Nephron (organoid): ENCODE measurements at regions not wholly inside any gene's neighbourhood (a gene's known extent, or its start where the extent isn't known, plus 50 kb on each side); places are given as distances from the start of the nearest gene placed in this dataset.

Experiments
- H3K27ac Mint-ChIP-seq, 3 experiments: 2 replicates each; pipeline ENCODE4 v1.8.0; 2020; ENCODE audit warnings: mixed read lengths in 3 of 3, mild to moderate bottlenecking in 2 of 3, moderate library complexity in 1 of 3
- H3K27me3 Mint-ChIP-seq: 2 replicates; pipeline ENCODE4 v1.8.0; 2021; ENCODE audit warnings: low read depth, mild to moderate bottlenecking, moderate library complexity, mixed read lengths
- H3K36me3 Mint-ChIP-seq: 2 replicates; pipeline ENCODE4 v1.8.0; 2020; ENCODE audit warnings: low read depth, mixed read lengths
- H3K4me1 Mint-ChIP-seq: 2 replicates; pipeline ENCODE4 v1.8.0; 2020; ENCODE audit warnings: mixed read lengths
- H3K4me3 Mint-ChIP-seq, 3 experiments: 2 replicates each; pipeline ENCODE4 v1.8.0; 2020; ENCODE audit warnings: mild to moderate bottlenecking in 3 of 3, mixed read lengths in 3 of 3, moderate library complexity in 2 of 3
- H3K9me3 Mint-ChIP-seq: 2 replicates; pipeline ENCODE4 v1.8.0; 2020; ENCODE audit warnings: mixed read lengths
- TF ChIP-seq, protein P1 (sequence below), 3 experiments: fragments of 200-600 bp; sonication (generic); IDR thresholded peaks; one replicate each; pipeline ENCODE4 v1.5.0; 2021; ENCODE audit warnings: antibody characterized with exemption in 3 of 3; ENCODE audit not compliant: unreplicated experiment in 3 of 3

DNA sequence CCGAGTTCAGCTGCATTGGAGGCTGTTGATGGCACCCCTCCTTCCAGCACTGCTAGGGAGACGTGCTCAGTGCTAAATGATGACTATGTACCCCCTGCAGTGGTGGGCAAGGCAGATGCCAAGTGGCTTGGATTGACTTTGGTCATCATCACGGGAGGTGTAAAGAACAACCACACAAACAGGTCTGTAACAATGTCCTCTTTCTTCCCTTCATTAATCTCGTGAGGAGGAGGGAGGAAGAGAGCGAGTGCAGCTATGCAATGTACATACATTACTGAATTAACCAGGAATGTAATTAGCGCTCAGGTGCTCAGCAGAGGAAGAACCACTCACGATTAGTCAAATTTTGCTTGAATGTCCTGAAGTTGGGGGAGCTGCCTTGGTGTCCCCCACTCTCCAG lies 173.9 kb upstream of the SKOR2 start:
- H3K9me3 Mint-ChIP-seq, result no peaks in the 10 kb centered on the region
- H3K36me3 Mint-ChIP-seq, result no peaks in the 10 kb centered on the region
- H3K4me3 Mint-ChIP-seq, result no peak overlapping the region
- H3K27me3 Mint-ChIP-seq, result peaks cover 21% of the 10 kb centered on the region
- no peak overlapping the region for H3K27ac Mint-ChIP-seq
- peaks cover 6% of the 10 kb centered on the region for H3K4me1 Mint-ChIP-seq
- TF ChIP-seq, protein P1, sequence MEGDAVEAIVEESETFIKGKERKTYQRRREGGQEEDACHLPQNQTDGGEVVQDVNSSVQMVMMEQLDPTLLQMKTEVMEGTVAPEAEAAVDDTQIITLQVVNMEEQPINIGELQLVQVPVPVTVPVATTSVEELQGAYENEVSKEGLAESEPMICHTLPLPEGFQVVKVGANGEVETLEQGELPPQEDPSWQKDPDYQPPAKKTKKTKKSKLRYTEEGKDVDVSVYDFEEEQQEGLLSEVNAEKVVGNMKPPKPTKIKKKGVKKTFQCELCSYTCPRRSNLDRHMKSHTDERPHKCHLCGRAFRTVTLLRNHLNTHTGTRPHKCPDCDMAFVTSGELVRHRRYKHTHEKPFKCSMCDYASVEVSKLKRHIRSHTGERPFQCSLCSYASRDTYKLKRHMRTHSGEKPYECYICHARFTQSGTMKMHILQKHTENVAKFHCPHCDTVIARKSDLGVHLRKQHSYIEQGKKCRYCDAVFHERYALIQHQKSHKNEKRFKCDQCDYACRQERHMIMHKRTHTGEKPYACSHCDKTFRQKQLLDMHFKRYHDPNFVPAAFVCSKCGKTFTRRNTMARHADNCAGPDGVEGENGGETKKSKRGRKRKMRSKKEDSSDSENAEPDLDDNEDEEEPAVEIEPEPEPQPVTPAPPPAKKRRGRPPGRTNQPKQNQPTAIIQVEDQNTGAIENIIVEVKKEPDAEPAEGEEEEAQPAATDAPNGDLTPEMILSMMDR (IDR thresholded peaks at IDR 0.05; ENCODE audit: unreplicated experiment in 3 of 3), result no peak

DNA sequence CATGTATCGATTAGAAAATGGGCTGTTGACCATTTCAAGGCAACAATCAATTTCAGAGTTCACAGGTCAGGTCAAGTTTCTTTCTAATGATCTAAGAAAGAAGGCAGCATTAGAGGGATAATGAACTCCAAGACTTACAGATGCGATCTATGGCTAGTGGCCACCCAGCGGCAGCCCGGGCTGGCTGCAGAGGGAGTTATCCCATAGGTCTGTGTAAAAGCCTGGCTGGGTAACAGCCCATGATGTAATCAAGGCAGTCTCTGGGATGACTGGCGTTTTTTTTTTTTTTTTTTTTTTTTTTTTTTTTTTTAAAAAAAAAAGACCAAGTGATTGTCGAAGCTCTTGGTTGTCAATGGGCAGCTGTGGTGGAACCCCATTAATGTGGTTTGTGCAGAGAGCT lies 171.1 kb upstream of the SKOR2 start:
- TF ChIP-seq, protein P1 (IDR thresholded peaks at IDR 0.05; ENCODE audit: unreplicated experiment in 3 of 3), result no peak
- H3K4me3 Mint-ChIP-seq, result no peak overlapping the region
- H3K36me3 Mint-ChIP-seq, result no peaks in the 10 kb centered on the region
- H3K4me1 Mint-ChIP-seq, result peaks cover 4% of the 10 kb centered on the region
- H3K27me3 Mint-ChIP-seq, result peaks cover 32% of the 10 kb centered on the region
- H3K27ac Mint-ChIP-seq, result no peak overlapping the region
- H3K9me3 Mint-ChIP-seq, result no peaks in the 10 kb centered on the region

DNA sequence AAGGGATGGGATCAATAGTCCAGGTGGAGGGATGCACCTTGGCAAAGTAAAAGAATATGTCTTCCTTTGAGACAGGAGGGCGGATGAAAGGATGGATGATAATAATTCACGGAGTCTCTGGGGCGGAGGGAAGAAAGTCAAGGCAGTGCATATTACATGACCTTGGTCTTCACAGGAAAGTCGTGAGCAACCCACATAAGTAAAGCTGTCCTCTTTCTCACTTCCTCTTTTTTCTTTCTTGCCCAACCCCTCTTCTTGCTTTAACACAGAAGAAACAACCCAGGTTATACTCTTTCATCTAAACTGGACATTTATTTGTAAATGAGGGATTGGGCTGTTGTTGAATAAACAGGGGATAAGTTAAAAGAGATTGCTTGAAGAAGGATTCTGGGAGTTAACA lies 168.7 kb upstream of the SKOR2 start:
- Mint-ChIP-seq H3K36me3 (no peaks in the 10 kb centered on the region), H3K4me3 (no peak overlapping the region), H3K27ac (no peak overlapping the region), H3K4me1 (peaks cover 8% of the 10 kb centered on the region), H3K9me3 (no peaks in the 10 kb centered on the region), H3K27me3 (peaks cover 42% of the 10 kb centered on the region)
- TF ChIP-seq, protein P1 (IDR thresholded peaks at IDR 0.05; ENCODE audit: unreplicated experiment in 3 of 3), result no peak

DNA sequence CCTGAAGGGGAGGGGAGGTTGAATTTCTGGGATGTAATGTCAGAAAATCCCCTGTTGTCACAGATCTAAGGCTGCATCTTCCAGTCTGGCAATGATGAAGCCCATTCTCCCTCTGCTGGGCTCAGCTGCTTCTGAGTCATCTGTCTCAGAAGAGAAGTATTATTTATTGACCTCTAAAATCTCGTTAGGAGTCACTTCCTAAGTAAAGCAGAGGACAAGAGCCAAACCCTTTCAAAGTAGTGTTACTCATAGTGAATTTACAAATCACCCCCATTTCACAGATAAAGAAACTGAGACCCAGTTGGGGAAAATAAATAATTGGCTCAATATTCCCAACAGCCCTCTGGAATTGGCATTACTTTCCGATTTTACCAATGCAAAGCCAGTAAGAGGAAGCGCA lies 167.3 kb upstream of the SKOR2 start:
- H3K27me3 Mint-ChIP-seq, result peaks cover 50% of the 10 kb centered on the region
- H3K4me3 Mint-ChIP-seq, result no peak overlapping the region
- H3K9me3 Mint-ChIP-seq, result no peaks in the 10 kb centered on the region
- TF ChIP-seq, protein P1 (IDR thresholded peaks at IDR 0.05; ENCODE audit: unreplicated experiment in 3 of 3), result no peak
- peaks cover 8% of the 10 kb centered on the region for H3K4me1 Mint-ChIP-seq
- H3K36me3 Mint-ChIP-seq, result no peaks in the 10 kb centered on the region
- H3K27ac Mint-ChIP-seq, result no peak overlapping the region

DNA sequence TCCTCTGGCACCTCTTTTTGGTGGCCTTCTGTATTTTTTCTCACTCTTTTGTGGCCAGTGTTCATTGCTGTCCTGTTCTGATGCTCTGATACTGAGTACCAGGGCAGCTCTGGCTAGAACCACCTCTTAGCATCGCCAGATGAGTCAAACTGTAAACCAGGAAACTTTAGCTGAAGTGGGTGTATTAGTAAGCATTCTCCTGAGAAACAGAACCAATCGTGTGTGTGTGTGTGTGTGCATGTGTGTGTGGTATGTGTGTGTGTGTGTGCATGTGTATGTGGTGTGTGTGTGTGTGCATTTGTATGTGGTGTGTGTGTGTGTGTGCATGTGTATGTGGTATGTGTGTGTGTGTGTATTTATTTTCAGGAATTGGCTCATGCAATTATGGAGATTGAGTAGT lies 166.3 kb upstream of the SKOR2 start:
- H3K4me3 Mint-ChIP-seq, result no peak overlapping the region
- TF ChIP-seq, protein P1 (IDR thresholded peaks at IDR 0.05; ENCODE audit: unreplicated experiment in 3 of 3), result no peak
- no peaks in the 10 kb centered on the region for H3K9me3 Mint-ChIP-seq
- peaks cover 50% of the 10 kb centered on the region for H3K27me3 Mint-ChIP-seq
- peaks cover 8% of the 10 kb centered on the region for H3K4me1 Mint-ChIP-seq
- no peaks in the 10 kb centered on the region for H3K36me3 Mint-ChIP-seq
- no peak overlapping the region for H3K27ac Mint-ChIP-seq

DNA sequence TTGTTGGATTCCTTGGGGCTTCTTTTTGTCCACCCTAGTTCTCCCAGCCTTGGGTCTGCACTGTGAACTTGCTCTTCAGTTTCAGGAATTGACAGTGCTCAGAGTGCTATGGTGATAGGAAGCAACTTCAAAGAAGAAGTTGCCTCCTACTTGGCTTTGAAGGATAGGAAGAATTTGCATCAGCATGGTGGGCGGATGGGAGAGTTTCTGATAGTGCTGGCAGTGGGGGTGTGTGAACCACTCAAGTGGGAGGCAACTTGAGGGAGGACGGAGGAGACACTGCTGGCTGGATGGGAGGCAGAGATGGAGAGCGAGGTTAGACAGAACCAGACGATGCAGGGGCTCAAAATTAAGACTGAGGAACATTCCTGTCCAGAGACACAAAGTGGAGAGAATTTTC lies 164.4 kb upstream of the SKOR2 start:
- peaks cover 8% of the 10 kb centered on the region for H3K4me1 Mint-ChIP-seq
- peaks cover 48% of the 10 kb centered on the region for H3K27me3 Mint-ChIP-seq
- H3K36me3 Mint-ChIP-seq, result no peaks in the 10 kb centered on the region
- no peak overlapping the region for H3K27ac Mint-ChIP-seq
- TF ChIP-seq, protein P1 (IDR thresholded peaks at IDR 0.05; ENCODE audit: unreplicated experiment in 3 of 3), result no peak
- H3K9me3 Mint-ChIP-seq, result no peaks in the 10 kb centered on the region
- H3K4me3 Mint-ChIP-seq, result no peak overlapping the region
